ENCODE measurements at regions not wholly inside any gene's neighbourhood (a gene's known extent, or its start where the extent isn't known, plus 50 kb on each side); places are given as distances from the start of the nearest gene placed in this dataset.

DNA sequence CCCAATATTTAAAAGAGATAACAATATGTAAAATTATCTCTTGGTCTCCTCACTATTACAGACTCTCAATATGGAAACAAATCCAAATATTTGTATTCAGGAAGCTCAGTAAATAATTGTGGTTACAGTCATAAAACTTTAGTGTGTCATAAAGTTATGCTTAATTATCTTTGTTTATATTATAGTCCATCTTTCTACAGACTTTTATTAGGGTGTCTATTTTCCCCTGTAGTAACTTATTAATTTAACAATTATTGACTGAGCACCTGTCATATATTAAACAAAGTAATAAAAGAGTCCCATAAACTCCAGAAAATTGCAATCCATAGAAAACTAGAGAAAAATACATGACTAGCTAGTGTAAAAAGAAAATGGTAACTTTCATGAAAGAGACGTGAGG is 61.6 kb upstream of the GPM6A start:
- DNase-seq (ENCODE audit: low read depth, low spot score) (no peak), FAIRE-seq (no peak)
- Histone ChIP-seq H4K20me1 (replicated peaks; ENCODE audit: control insufficient read depth, extremely low read depth, insufficient read depth, low read length) (no peaks in the 10 kb centered on the region), H3K4me3 (replicated peaks in 1 of 3; ENCODE audit: insufficient read depth in 1 of 3, low read depth in 1 of 3, low read length in 3 of 3) (no peak overlapping the region), H3K27ac (ENCODE audit: insufficient read depth, low read depth, low read length) (no peak overlapping the region), H3K27me3 (ENCODE audit: control insufficient read depth in 2 of 2, insufficient read depth in 2 of 2, low read length in 2 of 2) (no peaks in the 10 kb centered on the region), H3K9ac (replicated peaks; ENCODE audit: extremely low read depth, insufficient read depth, low read length) (no peak overlapping the region), H2AFZ (ENCODE audit: low read depth, low read length) (no peak overlapping the region), H3K79me2 (ENCODE audit: control insufficient read depth, insufficient read depth, low read length) (no peaks in the 10 kb centered on the region), H3K4me1 (ENCODE audit: control insufficient read depth, extremely low read depth, insufficient read depth, low read length) (no peaks in the 10 kb centered on the region), H3K36me3 (ENCODE audit: control insufficient read depth in 2 of 2, extremely low read depth in 1 of 2, insufficient read depth in 2 of 2, low read length in 2 of 2) (no peaks in the 10 kb centered on the region), H3K9me1 (replicated peaks; ENCODE audit: control insufficient read depth, extremely low read depth, insufficient read depth, low read length) (no peaks in the 10 kb centered on the region), H3K9me3 (replicated peaks; ENCODE audit: control insufficient read depth, insufficient read depth, low read length) (peaks cover 2% of the 10 kb centered on the region), H3K4me2 (ENCODE audit: insufficient read depth, low read length) (no peak overlapping the region)
- no TSS peak for BruUV-seq (replicated peaks)
- intact Hi-C loops (cut with micrococcal nuclease) (no loop called here), dilution Hi-C loops (cut with MboI; ENCODE audit: extremely low pct_ligation_motif_present, low sequenced_read_pairs) (no loop called here)
- ChIA-PET CTCF (no interaction called here), POLR2A (no interaction called here)
- TF ChIP-seq JUN (IDR thresholded peaks at IDR 0.05; ENCODE audit: borderline replicate concordance, insufficient read depth, insufficient read length, low read depth) = no peak
- TF ChIP-seq, protein P1, sequence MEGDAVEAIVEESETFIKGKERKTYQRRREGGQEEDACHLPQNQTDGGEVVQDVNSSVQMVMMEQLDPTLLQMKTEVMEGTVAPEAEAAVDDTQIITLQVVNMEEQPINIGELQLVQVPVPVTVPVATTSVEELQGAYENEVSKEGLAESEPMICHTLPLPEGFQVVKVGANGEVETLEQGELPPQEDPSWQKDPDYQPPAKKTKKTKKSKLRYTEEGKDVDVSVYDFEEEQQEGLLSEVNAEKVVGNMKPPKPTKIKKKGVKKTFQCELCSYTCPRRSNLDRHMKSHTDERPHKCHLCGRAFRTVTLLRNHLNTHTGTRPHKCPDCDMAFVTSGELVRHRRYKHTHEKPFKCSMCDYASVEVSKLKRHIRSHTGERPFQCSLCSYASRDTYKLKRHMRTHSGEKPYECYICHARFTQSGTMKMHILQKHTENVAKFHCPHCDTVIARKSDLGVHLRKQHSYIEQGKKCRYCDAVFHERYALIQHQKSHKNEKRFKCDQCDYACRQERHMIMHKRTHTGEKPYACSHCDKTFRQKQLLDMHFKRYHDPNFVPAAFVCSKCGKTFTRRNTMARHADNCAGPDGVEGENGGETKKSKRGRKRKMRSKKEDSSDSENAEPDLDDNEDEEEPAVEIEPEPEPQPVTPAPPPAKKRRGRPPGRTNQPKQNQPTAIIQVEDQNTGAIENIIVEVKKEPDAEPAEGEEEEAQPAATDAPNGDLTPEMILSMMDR (IDR thresholded peaks at IDR 0.05; ENCODE audit: extremely low read depth in 1 of 2, insufficient read depth in 1 of 2, low read depth in 1 of 2, low read length in 2 of 2) = no peak
- no peak for TF ChIP-seq FOS (IDR thresholded peaks at IDR 0.05; ENCODE audit: borderline replicate concordance, insufficient read depth, low read length)
- TF ChIP-seq GATA2 (IDR thresholded peaks at IDR 0.05; ENCODE audit: insufficient read depth, insufficient read length, low read depth, low read length) = no peak
- TF ChIP-seq, protein P2, sequence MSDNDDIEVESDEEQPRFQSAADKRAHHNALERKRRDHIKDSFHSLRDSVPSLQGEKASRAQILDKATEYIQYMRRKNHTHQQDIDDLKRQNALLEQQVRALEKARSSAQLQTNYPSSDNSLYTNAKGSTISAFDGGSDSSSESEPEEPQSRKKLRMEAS (IDR thresholded peaks at IDR 0.05; ENCODE audit: insufficient read depth, insufficient read length) = no peak
- no peak for TF ChIP-seq EZH2 (IDR thresholded peaks at IDR 0.05; ENCODE audit: borderline replicate concordance, low read depth, low read length, severe bottlenecking)
- no peak for TF ChIP-seq POLR2AphosphoS5 (IDR thresholded peaks at IDR 0.05; ENCODE audit: insufficient read depth, low read depth, low read length)
- TF ChIP-seq MYC (IDR thresholded peaks at IDR 0.05; ENCODE audit: low read depth, low read length) = no peak
- TF ChIP-seq POLR2A (IDR thresholded peaks at IDR 0.05; ENCODE audit: low read depth, low read length) = no peak
